ENCODE measurements at regions not wholly inside any gene's neighbourhood (a gene's known extent, or its start where the extent isn't known, plus 50 kb on each side); places are given as distances from the start of the nearest gene placed in this dataset.

DNA sequence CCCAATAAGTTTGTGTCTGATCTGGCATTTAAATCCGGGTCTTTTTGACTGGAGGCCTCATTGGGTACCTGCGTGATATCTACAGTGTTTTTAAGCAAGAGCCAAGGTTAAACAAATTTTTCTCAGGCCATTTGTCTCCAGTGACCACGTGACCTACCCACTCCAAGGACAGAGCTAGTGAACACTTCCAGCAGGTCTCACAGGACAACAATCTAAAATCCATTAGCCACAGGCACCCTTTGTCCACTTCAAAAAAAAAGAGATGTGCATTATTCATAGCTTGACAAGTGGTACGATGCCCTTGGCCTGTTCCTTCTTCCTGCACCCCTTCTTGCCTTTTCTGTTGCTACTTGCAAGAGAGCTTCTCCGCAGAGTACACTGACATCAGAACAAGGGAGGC lies 109.6 kb upstream of the GSC start:
- Histone ChIP-seq H3K56ac (ENCODE audit: insufficient read length, low read depth, low read length) (no peak overlapping the region), H3K27ac (ENCODE audit: insufficient read length, low read depth, low read length) (no peak overlapping the region), H3K4me2 (ENCODE audit: insufficient read depth, insufficient read length, low read length) (no peak overlapping the region), H4K91ac (ENCODE audit: insufficient read length, low read depth, low read length) (no peak overlapping the region), H2BK15ac (ENCODE audit: low read depth, low read length) (no peak overlapping the region), H3K79me2 (ENCODE audit: insufficient read depth, low read length) (no peaks in the 10 kb centered on the region), H3K4me1 (ENCODE audit: insufficient read depth, low read length) (no peaks in the 10 kb centered on the region), H3K18ac (ENCODE audit: insufficient read length, low read depth, low read length) (no peak overlapping the region), H2AK5ac (ENCODE audit: insufficient read length, low read length) (no peak overlapping the region), H3K23ac (ENCODE audit: insufficient read length, low read depth, low read length) (no peak overlapping the region), H3K9me3 (ENCODE audit: control insufficient read depth, low read depth, low read length) (no peaks in the 10 kb centered on the region), H2BK12ac (ENCODE audit: insufficient read length, low read depth, low read length) (no peak overlapping the region), H3T11ph (ENCODE audit: low read length) (no peak overlapping the region), H4K5ac (ENCODE audit: insufficient read length, low read depth, low read length) (no peak overlapping the region), H2BK20ac (ENCODE audit: low read depth, low read length, poor library complexity, severe bottlenecking) (no peak overlapping the region), H2BK120ac (ENCODE audit: low read depth, low read length, poor library complexity, severe bottlenecking) (no peak overlapping the region), H3K14ac (ENCODE audit: insufficient read depth, low read length) (no peak overlapping the region), H2AFZ (ENCODE audit: low read length) (no peak overlapping the region), H3K9ac (ENCODE audit: extremely low read depth, insufficient read length, low read length) (no peak overlapping the region), H2BK5ac (ENCODE audit: insufficient read length, low read length) (no peak overlapping the region), H3K4ac (ENCODE audit: low read depth, low read length) (no peak overlapping the region), H3K27me3 (ENCODE audit: insufficient read depth, low read length) (no peaks in the 10 kb centered on the region), H3K23me2 (ENCODE audit: insufficient read length, low read depth, low read length, poor library complexity, severe bottlenecking) (no peaks in the 10 kb centered on the region), H4K8ac (replicated peaks; ENCODE audit: insufficient read length, low read depth, low read length) (no peak overlapping the region), H3K79me1 (ENCODE audit: insufficient read depth, low read depth, low read length, poor library complexity, severe bottlenecking) (no peaks in the 10 kb centered on the region), H4K20me1 (ENCODE audit: control insufficient read depth, insufficient read depth, insufficient read length) (no peaks in the 10 kb centered on the region)
- Mint-ChIP-seq H3K9me3 (no peaks in the 10 kb centered on the region; a peak in 1 of 5 replicates), H3K27me3 (ENCODE audit: low read depth) (peaks cover 3% of the 10 kb centered on the region), H3K27ac (no peak overlapping the region), H3K4me1 (no peaks in the 10 kb centered on the region; a peak in 1 of 4 replicates), H3K36me3 (ENCODE audit: insufficient read depth in 1 of 3, low read depth in 3 of 3) (no peaks in the 10 kb centered on the region), H3K4me3 (no peak overlapping the region)
- DNase-seq: no peak
- whole genome bisulfite sequencing (ENCODE audit: extremely low coverage, insufficient read length, low lambda C conversion rate): no CpG with 5 or more reads among the region's 5 CpGs
- TF ChIP-seq, protein P1, sequence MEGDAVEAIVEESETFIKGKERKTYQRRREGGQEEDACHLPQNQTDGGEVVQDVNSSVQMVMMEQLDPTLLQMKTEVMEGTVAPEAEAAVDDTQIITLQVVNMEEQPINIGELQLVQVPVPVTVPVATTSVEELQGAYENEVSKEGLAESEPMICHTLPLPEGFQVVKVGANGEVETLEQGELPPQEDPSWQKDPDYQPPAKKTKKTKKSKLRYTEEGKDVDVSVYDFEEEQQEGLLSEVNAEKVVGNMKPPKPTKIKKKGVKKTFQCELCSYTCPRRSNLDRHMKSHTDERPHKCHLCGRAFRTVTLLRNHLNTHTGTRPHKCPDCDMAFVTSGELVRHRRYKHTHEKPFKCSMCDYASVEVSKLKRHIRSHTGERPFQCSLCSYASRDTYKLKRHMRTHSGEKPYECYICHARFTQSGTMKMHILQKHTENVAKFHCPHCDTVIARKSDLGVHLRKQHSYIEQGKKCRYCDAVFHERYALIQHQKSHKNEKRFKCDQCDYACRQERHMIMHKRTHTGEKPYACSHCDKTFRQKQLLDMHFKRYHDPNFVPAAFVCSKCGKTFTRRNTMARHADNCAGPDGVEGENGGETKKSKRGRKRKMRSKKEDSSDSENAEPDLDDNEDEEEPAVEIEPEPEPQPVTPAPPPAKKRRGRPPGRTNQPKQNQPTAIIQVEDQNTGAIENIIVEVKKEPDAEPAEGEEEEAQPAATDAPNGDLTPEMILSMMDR (conservative IDR thresholded peaks at IDR 0.05): no peak

Measured in H9 (cell line).